ENCODE measurements at regions not wholly inside any gene's neighbourhood (a gene's known extent, or its start where the extent isn't known, plus 50 kb on each side); places are given as distances from the start of the nearest gene placed in this dataset.

DNA sequence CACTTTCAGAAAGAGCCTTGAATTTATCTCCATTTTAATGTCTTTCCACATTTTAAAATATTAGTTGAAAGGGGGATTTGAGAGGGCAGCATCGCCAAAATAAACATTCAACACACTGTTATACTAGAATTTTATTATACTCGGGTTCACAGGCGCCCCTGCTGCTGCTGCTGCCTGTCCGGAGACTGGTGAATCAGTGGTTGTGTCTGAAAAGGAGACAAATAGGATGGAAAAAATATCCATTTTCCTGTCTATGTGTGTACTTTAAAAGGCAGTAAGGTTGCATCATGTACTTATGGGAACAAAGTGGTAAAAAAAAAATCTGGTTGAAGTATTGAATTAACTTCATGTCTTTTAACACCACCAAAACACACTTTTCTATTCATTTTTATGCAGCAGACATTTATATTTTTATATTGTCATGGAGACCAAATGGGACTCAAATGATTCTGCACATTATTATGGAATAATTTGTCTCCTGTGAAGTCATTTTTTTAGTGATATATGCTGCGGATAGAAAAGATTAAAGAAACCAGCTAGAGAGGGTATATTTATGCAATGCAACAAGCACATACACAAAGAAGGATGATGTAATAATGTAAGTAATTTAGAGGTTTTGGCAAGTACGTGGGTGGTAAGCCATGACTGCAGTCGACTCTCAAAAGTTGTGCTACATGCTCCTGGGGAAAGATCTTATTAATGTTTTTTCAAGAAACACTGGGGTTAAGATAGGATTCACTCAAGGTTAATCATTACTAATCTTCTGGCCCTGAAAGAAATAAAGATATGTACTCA is 759.0 kb upstream of the SOX9 start (continued):
- TF ChIP-seq, protein P1, sequence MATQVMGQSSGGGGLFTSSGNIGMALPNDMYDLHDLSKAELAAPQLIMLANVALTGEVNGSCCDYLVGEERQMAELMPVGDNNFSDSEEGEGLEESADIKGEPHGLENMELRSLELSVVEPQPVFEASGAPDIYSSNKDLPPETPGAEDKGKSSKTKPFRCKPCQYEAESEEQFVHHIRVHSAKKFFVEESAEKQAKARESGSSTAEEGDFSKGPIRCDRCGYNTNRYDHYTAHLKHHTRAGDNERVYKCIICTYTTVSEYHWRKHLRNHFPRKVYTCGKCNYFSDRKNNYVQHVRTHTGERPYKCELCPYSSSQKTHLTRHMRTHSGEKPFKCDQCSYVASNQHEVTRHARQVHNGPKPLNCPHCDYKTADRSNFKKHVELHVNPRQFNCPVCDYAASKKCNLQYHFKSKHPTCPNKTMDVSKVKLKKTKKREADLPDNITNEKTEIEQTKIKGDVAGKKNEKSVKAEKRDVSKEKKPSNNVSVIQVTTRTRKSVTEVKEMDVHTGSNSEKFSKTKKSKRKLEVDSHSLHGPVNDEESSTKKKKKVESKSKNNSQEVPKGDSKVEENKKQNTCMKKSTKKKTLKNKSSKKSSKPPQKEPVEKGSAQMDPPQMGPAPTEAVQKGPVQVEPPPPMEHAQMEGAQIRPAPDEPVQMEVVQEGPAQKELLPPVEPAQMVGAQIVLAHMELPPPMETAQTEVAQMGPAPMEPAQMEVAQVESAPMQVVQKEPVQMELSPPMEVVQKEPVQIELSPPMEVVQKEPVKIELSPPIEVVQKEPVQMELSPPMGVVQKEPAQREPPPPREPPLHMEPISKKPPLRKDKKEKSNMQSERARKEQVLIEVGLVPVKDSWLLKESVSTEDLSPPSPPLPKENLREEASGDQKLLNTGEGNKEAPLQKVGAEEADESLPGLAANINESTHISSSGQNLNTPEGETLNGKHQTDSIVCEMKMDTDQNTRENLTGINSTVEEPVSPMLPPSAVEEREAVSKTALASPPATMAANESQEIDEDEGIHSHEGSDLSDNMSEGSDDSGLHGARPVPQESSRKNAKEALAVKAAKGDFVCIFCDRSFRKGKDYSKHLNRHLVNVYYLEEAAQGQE (IDR thresholded peaks at IDR 0.05): no peak
- TF ChIP-seq FOXA2 (IDR thresholded peaks at IDR 0.05) (no peak), FOXA1 (IDR thresholded peaks at IDR 0.05) (no peak)

DNA sequence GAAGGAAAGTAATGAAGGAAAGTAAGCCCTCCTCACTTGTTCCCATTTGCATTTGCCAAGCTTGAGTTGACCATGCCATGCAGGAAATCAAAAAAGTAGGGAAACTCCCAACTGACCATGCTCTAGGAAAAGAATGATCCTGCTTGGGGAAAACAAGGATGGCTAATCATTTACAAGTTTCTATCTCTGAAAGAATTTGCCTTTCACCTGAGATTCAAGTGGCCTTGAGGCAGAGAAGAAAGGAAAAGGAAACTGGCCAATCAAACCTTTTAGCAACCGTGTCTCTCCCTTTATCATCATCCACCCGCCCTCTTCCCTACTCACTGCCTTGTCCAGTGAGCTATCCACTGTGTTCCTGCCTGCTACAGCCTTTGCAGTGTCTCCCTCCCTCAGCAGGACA is 757.2 kb upstream of the SOX9 start:
- no peak overlapping the region for H3K9ac ChIP-seq (ENCODE audit: low read depth in 1 of 2, low read length in 2 of 2)
- WGBS: 35% methylated on average over 2 of the region's 2 CpGs
- H3K4me3 ChIP-seq (ENCODE audit: low read depth in 1 of 3, low read length in 3 of 3): no peak overlapping the region
- no peaks in the 10 kb centered on the region for H3K9me3 ChIP-seq (ENCODE audit: control insufficient read depth in 4 of 4, low read length in 3 of 4)
- no peaks in the 10 kb centered on the region for H3K36me3 ChIP-seq (ENCODE audit: control insufficient read depth in 4 of 4, insufficient read depth in 3 of 4, low read depth in 1 of 4, low read length in 3 of 4)
- DNase-seq (ENCODE audit: low spot score): no peak
- TF ChIP-seq GABPA (IDR thresholded peaks at IDR 0.05 in 1 of 2, conservative IDR thresholded peaks at IDR 0.05 in 1 of 2) (no peak), TAF1 (conservative IDR thresholded peaks at IDR 0.05) (no peak), RAD21 (IDR thresholded peaks at IDR 0.05) (no peak), RXRA (IDR thresholded peaks at IDR 0.05) (no peak), HNF4G (IDR thresholded peaks at IDR 0.05) (no peak), NR2F2 (IDR thresholded peaks at IDR 0.05) (no peak), YY1 (IDR thresholded peaks at IDR 0.05) (no peak), FOXA1 (IDR thresholded peaks at IDR 0.05) (no peak), JUND (IDR thresholded peaks at IDR 0.05) (no peak), HNF4A (conservative IDR thresholded peaks at IDR 0.05) (no peak), EGR1 (IDR thresholded peaks at IDR 0.05; ENCODE audit: low read depth in 2 of 2) (no peak)
- TF ChIP-seq, protein P2, sequence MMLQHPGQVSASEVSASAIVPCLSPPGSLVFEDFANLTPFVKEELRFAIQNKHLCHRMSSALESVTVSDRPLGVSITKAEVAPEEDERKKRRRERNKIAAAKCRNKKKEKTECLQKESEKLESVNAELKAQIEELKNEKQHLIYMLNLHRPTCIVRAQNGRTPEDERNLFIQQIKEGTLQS (IDR thresholded peaks at IDR 0.05): no peak
- TF ChIP-seq, protein P1 (IDR thresholded peaks at IDR 0.05): no peak
- TF ChIP-seq, protein P3, sequence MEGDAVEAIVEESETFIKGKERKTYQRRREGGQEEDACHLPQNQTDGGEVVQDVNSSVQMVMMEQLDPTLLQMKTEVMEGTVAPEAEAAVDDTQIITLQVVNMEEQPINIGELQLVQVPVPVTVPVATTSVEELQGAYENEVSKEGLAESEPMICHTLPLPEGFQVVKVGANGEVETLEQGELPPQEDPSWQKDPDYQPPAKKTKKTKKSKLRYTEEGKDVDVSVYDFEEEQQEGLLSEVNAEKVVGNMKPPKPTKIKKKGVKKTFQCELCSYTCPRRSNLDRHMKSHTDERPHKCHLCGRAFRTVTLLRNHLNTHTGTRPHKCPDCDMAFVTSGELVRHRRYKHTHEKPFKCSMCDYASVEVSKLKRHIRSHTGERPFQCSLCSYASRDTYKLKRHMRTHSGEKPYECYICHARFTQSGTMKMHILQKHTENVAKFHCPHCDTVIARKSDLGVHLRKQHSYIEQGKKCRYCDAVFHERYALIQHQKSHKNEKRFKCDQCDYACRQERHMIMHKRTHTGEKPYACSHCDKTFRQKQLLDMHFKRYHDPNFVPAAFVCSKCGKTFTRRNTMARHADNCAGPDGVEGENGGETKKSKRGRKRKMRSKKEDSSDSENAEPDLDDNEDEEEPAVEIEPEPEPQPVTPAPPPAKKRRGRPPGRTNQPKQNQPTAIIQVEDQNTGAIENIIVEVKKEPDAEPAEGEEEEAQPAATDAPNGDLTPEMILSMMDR (IDR thresholded peaks at IDR 0.05; ENCODE audit: low read depth, low read length, missing input control): no peak
- TF ChIP-seq, protein P4, sequence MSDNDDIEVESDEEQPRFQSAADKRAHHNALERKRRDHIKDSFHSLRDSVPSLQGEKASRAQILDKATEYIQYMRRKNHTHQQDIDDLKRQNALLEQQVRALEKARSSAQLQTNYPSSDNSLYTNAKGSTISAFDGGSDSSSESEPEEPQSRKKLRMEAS (IDR thresholded peaks at IDR 0.05): no peak
- H3K4me1 ChIP-seq (ENCODE audit: control insufficient read depth in 4 of 4, insufficient read depth in 4 of 4, low read length in 3 of 4): no peaks in the 10 kb centered on the region
- no peaks in the 10 kb centered on the region for H3K27me3 ChIP-seq (ENCODE audit: control insufficient read depth in 4 of 4, insufficient read depth in 4 of 4, low read length in 3 of 4)
- no peak overlapping the region for H3K27ac ChIP-seq (ENCODE audit: low read depth in 1 of 2, low read length in 2 of 2)

Data from liver (tissue), 8 donors.